ENCODE measurements at regions not wholly inside any gene's neighbourhood (a gene's known extent, or its start where the extent isn't known, plus 50 kb on each side); places are given as distances from the start of the nearest gene placed in this dataset.
"Not testable (repeated sequence)": the region's sequence is repeated elsewhere in the genome, so short reads cannot be mapped to it uniquely, and the experiment has no call there.

DNA sequence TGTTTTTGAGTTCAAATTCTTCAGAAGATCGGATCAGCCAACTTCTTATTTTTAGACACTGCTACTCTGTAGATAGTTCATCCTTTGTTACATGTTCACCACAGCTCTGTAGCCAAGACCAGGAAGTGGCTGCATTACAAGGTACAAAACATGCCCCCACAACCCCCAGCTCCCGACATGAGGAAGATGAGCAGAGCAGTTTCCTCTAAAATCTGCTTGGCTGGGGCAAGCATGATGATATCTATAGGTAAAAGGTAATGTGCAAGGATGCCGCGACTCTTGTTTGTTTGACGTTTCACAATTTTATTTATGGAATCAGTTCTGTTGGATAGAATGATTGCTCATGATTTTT is 126.5 kb upstream of the GRM7 start:
- ATAC-seq (no peak), DNase-seq (ENCODE audit: low spot score) (no peak)
- Mint-ChIP-seq H3K4me3 (no peak overlapping the region), H3K27ac (no peak overlapping the region), H3K27me3 (no peaks in the 10 kb centered on the region), H3K4me1 (ENCODE audit: low read depth in 2 of 2) (no peaks in the 10 kb centered on the region), H3K36me3 (no peaks in the 10 kb centered on the region), H3K9me3 (peaks cover 10% of the 10 kb centered on the region)

DNA sequence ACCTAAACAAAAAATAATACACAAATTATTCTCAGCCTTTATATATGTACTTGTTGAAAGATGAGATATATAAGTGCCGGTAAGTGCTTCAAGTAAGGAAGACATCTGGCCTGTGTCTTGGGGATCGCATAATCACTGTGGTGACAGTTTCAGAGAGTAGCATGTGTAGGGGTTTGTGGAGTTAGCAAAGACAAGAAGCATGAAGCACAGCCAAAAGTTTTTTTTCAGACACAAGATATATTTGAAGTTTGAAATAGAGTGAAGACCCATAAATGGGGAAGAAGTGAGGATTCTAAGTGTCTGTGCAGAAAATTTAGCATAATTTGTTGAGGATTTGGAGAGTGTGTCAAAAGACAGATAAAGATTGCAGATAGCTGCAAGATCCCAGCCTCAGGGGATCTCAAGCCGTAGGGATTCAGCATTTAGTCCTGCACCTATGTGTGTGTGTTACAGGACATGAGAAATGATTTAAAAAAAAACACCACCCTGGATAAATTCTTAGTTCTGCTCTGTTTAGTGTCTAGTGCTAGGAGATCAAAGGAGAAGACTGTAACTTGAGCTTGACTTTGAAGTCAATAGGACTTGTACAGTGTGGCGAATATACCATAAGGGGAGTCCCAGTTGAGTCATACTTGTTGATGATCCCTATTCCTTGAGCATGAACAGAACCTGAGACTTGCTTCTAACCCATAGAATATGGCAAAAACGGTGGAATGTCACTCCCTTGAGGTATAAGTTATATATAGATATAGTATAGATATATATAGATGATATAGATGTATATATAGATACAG is 123.9 kb upstream of the GRM7 start:
- no peak overlapping the region for H3K4me3 Mint-ChIP-seq
- ATAC-seq (no peak), DNase-seq (ENCODE audit: low spot score) (no peak)
- H3K36me3 Mint-ChIP-seq, result no peaks in the 10 kb centered on the region
- H3K4me1 Mint-ChIP-seq (ENCODE audit: low read depth in 2 of 2), result no peaks in the 10 kb centered on the region
- peaks cover 12% of the 10 kb centered on the region for H3K9me3 Mint-ChIP-seq
- H3K27me3 Mint-ChIP-seq, result no peaks in the 10 kb centered on the region
- H3K27ac Mint-ChIP-seq, result no peak overlapping the region

DNA sequence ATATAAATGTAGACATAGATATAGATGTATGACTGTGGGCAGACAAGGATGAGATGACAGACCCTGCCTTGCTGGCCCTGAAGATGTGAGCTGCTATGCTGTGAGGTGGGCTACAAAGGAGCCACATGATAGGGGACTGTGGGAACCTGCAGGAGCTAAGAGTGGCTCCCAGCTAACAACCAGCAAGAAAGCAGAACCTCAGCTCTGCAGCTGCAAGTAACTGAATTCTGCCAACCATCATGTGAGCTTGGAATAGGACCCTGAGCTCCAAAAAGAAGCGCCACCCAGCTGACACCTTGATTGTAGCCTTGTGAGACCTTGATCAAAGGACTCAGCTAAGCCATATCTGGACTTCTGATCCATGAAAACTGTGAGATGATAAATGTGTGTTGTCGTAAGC is 123.3 kb upstream of the GRM7 start:
- DNase-seq (ENCODE audit: low spot score) (no peak), ATAC-seq (no peak)
- Mint-ChIP-seq H3K9me3 (peaks cover 12% of the 10 kb centered on the region), H3K4me1 (ENCODE audit: low read depth in 2 of 2) (no peaks in the 10 kb centered on the region), H3K27me3 (no peaks in the 10 kb centered on the region), H3K36me3 (no peaks in the 10 kb centered on the region), H3K4me3 (no peak overlapping the region), H3K27ac (no peak overlapping the region)

DNA sequence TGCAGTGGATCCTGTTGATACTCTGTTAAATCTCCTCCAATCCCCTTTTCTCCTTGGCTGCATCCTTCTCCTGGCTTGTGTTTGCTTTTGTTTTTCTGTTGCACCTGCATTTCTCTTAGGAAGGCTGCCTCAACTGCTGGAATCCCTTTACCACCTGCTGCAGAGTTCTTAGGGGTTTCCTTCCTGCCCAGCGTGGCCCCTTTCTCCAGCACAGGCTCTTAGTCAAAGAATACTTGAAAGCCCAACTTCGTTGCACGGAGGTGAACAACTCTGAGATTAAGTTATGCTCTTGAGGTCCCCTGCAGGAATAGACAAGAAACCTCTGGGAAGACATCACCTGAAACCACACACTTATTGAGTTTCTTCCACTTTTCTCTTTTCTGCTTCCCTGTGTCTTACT is 121.6 kb upstream of the GRM7 start:
- ATAC-seq (no peak), DNase-seq (ENCODE audit: low spot score) (no peak)
- Mint-ChIP-seq H3K36me3 (no peaks in the 10 kb centered on the region), H3K27me3 (no peaks in the 10 kb centered on the region), H3K4me3 (no peak overlapping the region), H3K9me3 (peaks cover 14% of the 10 kb centered on the region), H3K27ac (no peak overlapping the region), H3K4me1 (ENCODE audit: low read depth in 2 of 2) (no peaks in the 10 kb centered on the region)

DNA sequence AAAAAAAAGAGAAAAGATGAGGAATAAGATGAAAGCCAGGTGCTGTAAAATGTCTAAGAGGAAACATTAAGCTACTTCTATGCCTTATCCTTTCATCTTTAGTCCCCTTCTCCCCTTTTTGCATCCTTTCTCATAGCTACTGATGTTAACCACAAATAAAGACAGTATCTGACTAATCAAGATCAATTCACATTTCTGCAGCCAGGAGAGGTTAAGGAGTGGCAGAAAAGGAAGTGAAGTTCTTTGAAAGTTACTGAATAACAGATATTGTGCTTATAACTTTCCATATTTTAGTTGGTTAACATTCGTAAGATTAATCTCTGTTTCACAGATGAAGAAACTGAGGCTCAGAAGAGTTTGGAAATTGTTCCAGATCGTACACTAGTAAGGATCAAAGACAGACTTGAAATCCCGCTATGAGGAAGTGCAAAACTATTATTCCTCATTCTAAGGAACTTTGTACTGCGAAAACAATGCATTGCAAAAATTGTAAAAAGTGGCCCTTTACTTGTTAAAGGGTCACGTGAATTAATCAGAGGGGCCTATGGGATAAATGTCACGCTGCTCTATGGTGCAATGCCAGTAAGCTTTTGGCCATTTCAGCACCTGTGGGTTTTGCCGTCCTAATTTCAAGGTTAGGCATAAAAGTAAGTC is 117.7 kb upstream of the GRM7 start:
- Mint-ChIP-seq H3K27ac (no peak overlapping the region), H3K4me3 (no peak overlapping the region), H3K4me1 (ENCODE audit: low read depth in 2 of 2) (no peaks in the 10 kb centered on the region), H3K9me3 (peaks cover 24% of the 10 kb centered on the region), H3K36me3 (peaks cover 8% of the 10 kb centered on the region), H3K27me3 (no peaks in the 10 kb centered on the region)
- ATAC-seq (no peak), DNase-seq (ENCODE audit: low spot score) (no peak)

DNA sequence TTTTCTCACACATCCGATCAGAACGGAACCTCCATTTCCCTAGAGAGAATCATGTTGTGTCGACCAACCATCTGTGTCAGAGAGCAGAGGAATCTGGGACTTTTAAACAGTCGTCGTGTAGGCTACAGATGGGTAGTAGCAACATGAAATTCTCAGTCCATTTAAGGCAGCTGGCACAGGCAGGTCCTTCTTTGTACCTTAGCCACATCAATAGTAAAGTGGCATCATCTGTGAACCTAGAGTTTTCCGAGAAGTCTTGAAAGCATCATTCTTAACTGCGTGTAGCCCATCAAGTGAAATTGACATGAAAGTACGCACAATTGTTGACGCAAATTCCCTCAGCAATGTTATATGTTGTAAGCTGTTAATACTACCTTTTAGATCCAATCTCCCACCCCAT is 114.5 kb upstream of the GRM7 start:
- Mint-ChIP-seq H3K9me3 (peaks cover 24% of the 10 kb centered on the region), H3K27ac (no peak overlapping the region), H3K4me1 (ENCODE audit: low read depth in 2 of 2) (no peaks in the 10 kb centered on the region), H3K36me3 (peaks cover 13% of the 10 kb centered on the region), H3K27me3 (no peaks in the 10 kb centered on the region), H3K4me3 (no peak overlapping the region)
- DNase-seq (ENCODE audit: low spot score) (no peak), ATAC-seq (no peak)

DNA sequence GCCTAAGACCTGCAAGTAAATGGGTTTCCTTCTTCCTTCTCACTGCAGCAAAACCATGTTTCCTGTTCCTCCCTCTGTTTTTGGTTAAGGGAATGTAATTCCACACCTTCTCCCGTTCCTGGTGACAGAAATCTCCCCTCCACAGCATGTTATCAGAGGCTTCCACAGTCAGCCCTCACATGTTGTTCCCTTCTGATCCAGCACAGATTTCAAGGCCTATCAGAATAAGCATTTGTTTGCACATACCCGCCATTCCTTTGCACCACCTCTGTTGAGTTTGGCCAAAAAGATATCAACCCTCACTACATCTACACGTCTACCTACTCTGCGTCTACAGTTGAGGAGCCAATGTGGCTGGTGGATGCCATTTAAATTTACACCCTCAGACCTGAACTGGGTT is 113.9 kb upstream of the GRM7 start:
- Mint-ChIP-seq H3K4me3 (no peak overlapping the region), H3K9me3 (peaks cover 24% of the 10 kb centered on the region), H3K36me3 (peaks cover 13% of the 10 kb centered on the region), H3K27ac (no peak overlapping the region), H3K27me3 (no peaks in the 10 kb centered on the region), H3K4me1 (ENCODE audit: low read depth in 2 of 2) (no peaks in the 10 kb centered on the region)
- no peak for DNase-seq (ENCODE audit: low spot score)
- no peak for ATAC-seq

DNA sequence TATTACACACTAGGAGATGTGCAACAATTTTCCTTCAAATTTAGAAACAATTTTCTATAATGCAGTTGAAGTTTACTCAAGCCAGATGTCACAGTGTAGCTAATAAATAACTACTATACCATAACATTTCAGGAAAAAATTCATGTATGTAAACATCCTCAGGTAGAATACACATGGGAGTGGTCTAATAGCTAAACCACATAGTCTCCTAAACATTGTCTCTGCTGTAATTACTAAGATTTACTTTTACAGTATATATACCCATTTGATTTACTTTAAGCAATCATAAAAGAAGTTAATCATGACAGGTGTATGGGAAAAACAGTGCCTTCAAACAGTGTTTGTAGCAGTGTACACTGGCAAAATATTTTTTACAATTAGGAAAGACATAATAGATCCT is 110.1 kb upstream of the GRM7 start:
- H3K4me3 Mint-ChIP-seq, result no peak overlapping the region
- peaks cover 18% of the 10 kb centered on the region for H3K36me3 Mint-ChIP-seq
- ATAC-seq (no peak), DNase-seq (ENCODE audit: low spot score) (no peak)
- no peak overlapping the region for H3K27ac Mint-ChIP-seq
- peaks cover 21% of the 10 kb centered on the region for H3K9me3 Mint-ChIP-seq
- no peaks in the 10 kb centered on the region for H3K4me1 Mint-ChIP-seq (ENCODE audit: low read depth in 2 of 2)
- no peaks in the 10 kb centered on the region for H3K27me3 Mint-ChIP-seq

DNA sequence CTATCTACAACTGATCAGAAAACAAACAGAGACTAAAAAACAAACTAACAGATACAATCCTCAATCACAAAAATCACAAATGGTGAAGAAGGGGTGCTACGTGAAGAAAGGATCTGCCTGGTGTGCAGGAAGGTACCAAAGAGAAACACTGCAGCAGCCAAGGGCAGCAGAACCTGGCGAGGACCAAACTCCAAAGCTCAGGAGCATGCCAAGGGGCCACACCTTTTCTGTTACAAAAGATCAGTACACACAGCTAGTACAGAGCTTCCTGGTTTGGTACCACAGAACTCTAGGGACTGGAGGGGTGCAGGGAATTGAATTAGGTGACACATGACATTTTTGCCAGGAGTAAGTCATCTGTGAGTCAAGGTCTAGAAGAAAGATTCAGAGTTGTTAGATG is 107.4 kb upstream of the GRM7 start:
- Mint-ChIP-seq H3K27me3 (no peaks in the 10 kb centered on the region), H3K36me3 (peaks cover 8% of the 10 kb centered on the region), H3K4me1 (ENCODE audit: low read depth in 2 of 2) (no peaks in the 10 kb centered on the region), H3K9me3 (peaks cover 13% of the 10 kb centered on the region), H3K27ac (no peak overlapping the region), H3K4me3 (no peak overlapping the region)
- ATAC-seq (no peak), DNase-seq (ENCODE audit: low spot score) (no peak)

DNA sequence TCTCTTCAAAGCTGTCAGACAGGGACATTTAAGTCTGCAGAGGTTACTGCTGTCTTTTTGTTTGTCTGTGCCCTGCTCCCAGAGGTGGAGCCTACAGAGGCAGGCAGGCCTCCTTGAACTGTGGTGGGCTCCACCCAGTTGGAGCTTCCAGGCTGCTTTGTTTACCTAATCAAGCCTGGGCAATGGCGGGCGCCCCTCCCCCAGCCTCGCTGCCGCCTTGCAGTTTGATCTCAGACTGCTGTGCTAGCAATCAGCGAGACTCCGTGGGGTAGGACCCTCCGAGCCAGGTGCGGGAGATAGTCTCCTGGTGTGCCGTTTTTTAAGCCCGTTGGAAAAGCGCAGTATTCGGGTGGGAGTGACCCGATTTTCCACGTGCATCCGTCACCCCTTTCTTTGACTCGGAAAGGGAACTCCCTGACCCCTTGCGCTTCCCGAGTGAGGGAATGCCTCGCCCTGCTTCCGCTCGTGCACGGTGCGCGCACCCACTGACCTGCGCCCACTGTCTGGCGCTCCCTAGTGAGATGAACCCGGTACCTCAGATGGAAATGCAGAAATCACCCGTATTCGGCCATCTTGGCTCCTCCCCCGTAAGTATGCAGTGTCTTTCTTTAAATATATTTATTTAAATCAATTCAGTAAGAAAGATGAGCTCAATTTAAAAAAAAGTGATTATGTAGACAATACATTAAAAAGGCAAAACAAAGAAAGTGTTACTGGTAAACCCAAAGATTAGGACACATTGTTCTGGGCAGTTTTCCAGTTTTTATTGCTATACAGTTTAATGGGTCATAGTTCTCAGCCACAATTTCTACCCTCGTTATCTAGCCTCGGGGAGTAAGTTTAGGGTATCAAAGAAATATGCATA is 91.2 kb upstream of the GRM7 start:
- not testable (repeated sequence) for H3K36me3 Mint-ChIP-seq; H3K4me3 Mint-ChIP-seq; H3K27ac Mint-ChIP-seq; H3K4me1 Mint-ChIP-seq (ENCODE audit: low read depth in 2 of 2); ATAC-seq; H3K27me3 Mint-ChIP-seq; DNase-seq (ENCODE audit: low spot score); H3K9me3 Mint-ChIP-seq

DNA sequence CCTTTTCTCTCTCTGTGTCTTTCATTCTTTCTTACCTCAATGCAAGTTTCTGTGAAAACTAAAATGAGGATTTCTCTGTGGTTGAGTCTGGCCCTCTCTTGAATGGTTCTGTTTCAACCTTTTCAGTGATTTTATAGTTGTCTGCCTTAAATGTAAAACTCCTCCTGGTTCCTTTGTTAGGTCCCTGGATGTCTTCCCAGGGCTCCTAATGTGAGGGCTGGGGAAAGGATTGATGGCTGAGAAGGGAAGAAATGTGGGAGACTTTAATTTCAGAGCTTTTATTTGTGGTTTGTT is 90.6 kb upstream of the GRM7 start:
- H3K27ac Mint-ChIP-seq, result no peak overlapping the region
- H3K9me3 Mint-ChIP-seq, result peaks cover 8% of the 10 kb centered on the region
- no peaks in the 10 kb centered on the region for H3K36me3 Mint-ChIP-seq
- no peaks in the 10 kb centered on the region for H3K27me3 Mint-ChIP-seq
- no peak for ATAC-seq
- no peak for DNase-seq (ENCODE audit: low spot score)
- H3K4me3 Mint-ChIP-seq, result no peak overlapping the region
- H3K4me1 Mint-ChIP-seq (ENCODE audit: low read depth in 2 of 2), result no peaks in the 10 kb centered on the region

DNA sequence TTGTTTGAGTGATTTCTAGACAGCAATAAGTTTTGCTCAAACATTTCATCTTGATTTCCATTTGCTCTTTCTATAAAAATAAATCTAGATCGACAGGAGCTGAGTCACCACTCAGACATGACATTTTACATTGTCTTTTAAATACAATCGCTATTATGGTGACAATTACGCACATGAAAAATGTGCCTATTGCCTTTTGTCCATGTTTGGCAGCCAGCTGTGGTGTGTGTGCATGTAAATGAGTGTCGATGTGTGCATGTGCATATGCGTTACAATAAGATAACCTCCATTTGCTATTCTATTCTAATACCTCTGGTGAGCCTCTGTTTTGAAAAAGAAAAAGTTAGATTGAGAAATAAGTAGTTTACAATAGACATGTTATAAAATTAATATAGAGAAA is 89.7 kb upstream of the GRM7 start:
- H3K36me3 Mint-ChIP-seq, result no peaks in the 10 kb centered on the region
- H3K27ac Mint-ChIP-seq, result no peak overlapping the region
- H3K4me1 Mint-ChIP-seq (ENCODE audit: low read depth in 2 of 2), result no peaks in the 10 kb centered on the region
- no peak for ATAC-seq
- no peak for DNase-seq (ENCODE audit: low spot score)
- no peak overlapping the region for H3K4me3 Mint-ChIP-seq
- peaks cover 8% of the 10 kb centered on the region for H3K9me3 Mint-ChIP-seq
- H3K27me3 Mint-ChIP-seq, result no peaks in the 10 kb centered on the region

DNA sequence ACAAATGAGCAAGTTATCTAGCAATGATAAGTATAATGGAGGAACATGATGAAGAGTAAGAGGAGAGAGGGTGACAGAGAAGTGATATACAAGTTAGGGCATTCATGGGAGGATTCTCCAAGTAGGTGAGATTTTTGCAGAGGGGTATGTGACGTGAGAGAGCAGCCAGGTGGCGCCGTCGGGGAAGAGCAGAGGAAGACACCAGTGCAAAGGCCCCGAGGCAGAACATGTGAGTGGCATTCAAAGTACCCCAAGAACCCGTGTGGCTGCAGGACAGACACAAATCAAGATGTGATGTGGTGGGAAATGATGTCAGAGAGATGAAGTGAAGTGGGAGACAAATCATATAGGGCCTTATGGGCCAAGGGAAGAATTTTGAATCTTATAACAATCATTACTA is 81.8 kb upstream of the GRM7 start:
- H3K36me3 Mint-ChIP-seq, result no peaks in the 10 kb centered on the region
- no peak overlapping the region for H3K27ac Mint-ChIP-seq
- H3K27me3 Mint-ChIP-seq, result no peaks in the 10 kb centered on the region
- no peak overlapping the region for H3K4me3 Mint-ChIP-seq
- peaks cover 13% of the 10 kb centered on the region for H3K9me3 Mint-ChIP-seq
- DNase-seq (ENCODE audit: low spot score) (no peak), ATAC-seq (no peak)
- H3K4me1 Mint-ChIP-seq (ENCODE audit: low read depth in 2 of 2), result no peaks in the 10 kb centered on the region

DNA sequence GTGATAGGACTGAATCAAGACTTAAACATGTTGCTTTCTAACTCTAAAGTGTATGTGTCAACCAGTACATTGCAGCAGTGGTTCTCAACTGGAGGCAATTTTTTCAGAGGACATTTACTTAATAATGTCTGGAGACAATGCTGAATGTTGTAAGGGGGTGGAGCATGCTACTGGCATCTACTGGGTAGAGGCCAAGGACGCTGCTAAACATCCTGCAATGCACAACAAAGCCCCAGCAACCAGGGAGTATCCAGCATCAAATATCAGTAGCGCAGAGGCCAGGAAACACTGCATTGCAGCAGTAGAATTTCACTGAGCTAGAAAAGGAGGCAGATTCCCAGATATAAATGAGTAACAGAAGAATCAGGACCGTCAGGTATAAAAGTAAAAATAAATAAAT is 79.8 kb upstream of the GRM7 start:
- H3K27me3 Mint-ChIP-seq, result no peaks in the 10 kb centered on the region
- ATAC-seq, result no peak
- DNase-seq (ENCODE audit: low spot score), result no peak
- H3K9me3 Mint-ChIP-seq, result peaks cover 10% of the 10 kb centered on the region
- no peaks in the 10 kb centered on the region for H3K4me1 Mint-ChIP-seq (ENCODE audit: low read depth in 2 of 2)
- no peak overlapping the region for H3K4me3 Mint-ChIP-seq
- no peaks in the 10 kb centered on the region for H3K36me3 Mint-ChIP-seq
- H3K27ac Mint-ChIP-seq, result no peak overlapping the region

All from natural killer cell treated with Interleukin-12 subunit alpha and Interleukin-12 subunit beta and Interleukin-15 and Interleukin-18, amount 100 ng/mL, for 72 hours (primary cell).